Fibroblast of mammary gland (primary cell): ENCODE measurements at regions not wholly inside any gene's neighbourhood (a gene's known extent, or its start where the extent isn't known, plus 50 kb on each side); places are given as distances from the start of the nearest gene placed in this dataset.

Source experiments
- DNase-seq: peaks from one replicate; pipeline ENCODE4 v3.0.0-alpha.2; 2010; ENCODE audit warnings: low read depth
- H3K4me3 ChIP-seq: 2 replicates; pipeline ENCODE4 v1.5.1; 2011; ENCODE audit warnings: low read depth, mild to moderate bottlenecking, low read length, moderate library complexity; ENCODE audit not compliant: control insufficient read depth
- TF ChIP-seq, protein P1 (sequence below): conservative IDR thresholded peaks from 2 replicates; pipeline ENCODE4 v1.5.1; 2011; ENCODE audit warnings: low read depth, low read length, inconsistent platforms; ENCODE audit not compliant: control insufficient read depth, insufficient read depth

DNA sequence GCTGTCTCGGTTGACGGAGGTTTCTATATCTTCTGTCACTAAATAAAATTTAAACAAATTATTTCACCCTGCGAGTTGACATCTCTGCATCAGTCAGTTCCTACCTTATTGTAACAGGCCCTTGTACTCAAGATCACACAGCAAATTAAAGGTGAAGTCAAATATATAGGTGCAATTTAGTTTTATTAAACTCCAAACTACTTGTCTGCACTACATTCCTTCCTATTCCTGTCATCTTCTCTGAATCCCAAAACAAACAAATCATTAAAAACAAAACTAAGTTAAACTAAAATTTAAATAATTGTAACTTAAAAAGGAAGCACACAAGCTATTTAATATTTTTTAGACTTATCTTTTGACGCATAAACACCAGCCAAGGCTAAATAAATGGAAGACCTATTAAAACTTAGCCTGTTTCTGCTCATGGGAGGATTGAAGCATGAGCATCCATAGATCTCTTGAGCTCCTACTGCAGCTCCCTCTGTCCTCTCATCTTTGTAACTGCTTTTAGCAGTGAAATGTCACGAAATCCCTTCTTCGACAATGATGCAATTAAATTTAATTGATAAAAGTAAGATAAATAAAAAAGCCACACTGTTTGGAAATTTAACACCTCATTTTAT is 1152.3 kb upstream of the GJE1 start:
- H3K4me3 ChIP-seq = no peak overlapping the region
- peak; percentile 20 for DNase-seq
- TF ChIP-seq, protein P1, sequence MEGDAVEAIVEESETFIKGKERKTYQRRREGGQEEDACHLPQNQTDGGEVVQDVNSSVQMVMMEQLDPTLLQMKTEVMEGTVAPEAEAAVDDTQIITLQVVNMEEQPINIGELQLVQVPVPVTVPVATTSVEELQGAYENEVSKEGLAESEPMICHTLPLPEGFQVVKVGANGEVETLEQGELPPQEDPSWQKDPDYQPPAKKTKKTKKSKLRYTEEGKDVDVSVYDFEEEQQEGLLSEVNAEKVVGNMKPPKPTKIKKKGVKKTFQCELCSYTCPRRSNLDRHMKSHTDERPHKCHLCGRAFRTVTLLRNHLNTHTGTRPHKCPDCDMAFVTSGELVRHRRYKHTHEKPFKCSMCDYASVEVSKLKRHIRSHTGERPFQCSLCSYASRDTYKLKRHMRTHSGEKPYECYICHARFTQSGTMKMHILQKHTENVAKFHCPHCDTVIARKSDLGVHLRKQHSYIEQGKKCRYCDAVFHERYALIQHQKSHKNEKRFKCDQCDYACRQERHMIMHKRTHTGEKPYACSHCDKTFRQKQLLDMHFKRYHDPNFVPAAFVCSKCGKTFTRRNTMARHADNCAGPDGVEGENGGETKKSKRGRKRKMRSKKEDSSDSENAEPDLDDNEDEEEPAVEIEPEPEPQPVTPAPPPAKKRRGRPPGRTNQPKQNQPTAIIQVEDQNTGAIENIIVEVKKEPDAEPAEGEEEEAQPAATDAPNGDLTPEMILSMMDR = no peak

DNA sequence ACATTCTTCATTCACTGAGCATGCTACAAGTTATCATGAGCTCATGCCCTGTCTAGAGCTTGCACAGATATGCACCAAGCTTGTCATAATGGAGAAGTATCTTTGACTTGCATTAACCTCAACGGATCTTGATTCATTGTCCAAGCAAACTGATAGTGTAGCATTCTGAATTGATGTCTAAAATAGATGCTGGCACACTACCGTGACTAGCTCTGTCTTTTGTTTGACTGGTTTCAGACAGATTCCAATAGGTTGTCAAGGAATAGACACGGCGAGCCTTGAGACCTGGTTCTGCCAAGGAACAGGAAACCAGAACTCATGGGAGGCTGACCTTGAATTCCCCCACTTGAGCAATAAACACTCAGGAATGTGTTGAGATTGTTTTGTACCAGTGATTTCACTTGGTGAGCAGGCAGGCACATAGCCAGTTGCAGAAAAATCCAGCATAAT is 1153.1 kb upstream of the GJE1 start:
- TF ChIP-seq, protein P1 = no peak
- no peak overlapping the region for H3K4me3 ChIP-seq
- peak; percentile 85 for DNase-seq

DNA sequence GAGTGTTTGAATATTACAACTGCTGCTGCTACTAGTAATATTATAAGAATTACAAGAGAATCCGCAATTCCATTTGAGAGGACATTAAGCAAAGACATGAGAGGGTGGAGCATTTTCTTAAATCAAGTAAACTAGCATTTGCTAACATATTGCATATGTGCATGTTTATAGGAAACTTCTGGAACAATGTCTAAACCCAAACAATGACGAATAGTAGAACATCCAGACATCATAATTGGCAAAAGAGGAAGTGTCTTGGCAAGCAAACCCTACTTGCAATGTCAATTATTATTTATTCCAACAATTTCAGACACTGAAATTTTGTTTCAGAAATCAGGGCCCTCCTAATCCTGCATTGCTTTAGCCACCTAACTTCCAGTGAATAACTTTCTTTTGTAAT is 1155.3 kb upstream of the GJE1 start:
- peak; percentile 75 for DNase-seq
- TF ChIP-seq, protein P1 = no peak

DNA sequence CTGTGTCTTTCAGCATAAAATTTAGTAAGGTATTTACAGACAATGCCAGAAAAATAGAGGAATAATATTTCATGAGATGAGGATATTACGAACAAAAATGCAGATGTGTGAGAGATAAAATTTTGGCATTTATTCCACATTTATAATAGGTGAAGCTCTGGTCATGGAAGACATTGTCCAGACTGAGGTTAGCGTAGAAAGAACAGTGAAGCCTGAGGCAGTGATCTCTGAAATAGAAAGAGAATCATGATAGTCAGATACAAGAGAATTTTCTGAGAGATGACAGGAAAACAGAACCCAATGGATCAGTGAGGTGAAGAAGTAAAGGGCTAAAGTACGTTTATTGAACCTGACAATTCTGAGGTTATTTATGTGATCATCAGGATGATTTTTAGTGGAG is 1155.9 kb upstream of the GJE1 start:
- TF ChIP-seq, protein P1 = no peak
- no peak overlapping the region for H3K4me3 ChIP-seq
- DNase-seq = no peak

More for the DNA sequence above, 1155.3 kb upstream of the GJE1 start:
- no peak overlapping the region for H3K4me3 ChIP-seq

DNA sequence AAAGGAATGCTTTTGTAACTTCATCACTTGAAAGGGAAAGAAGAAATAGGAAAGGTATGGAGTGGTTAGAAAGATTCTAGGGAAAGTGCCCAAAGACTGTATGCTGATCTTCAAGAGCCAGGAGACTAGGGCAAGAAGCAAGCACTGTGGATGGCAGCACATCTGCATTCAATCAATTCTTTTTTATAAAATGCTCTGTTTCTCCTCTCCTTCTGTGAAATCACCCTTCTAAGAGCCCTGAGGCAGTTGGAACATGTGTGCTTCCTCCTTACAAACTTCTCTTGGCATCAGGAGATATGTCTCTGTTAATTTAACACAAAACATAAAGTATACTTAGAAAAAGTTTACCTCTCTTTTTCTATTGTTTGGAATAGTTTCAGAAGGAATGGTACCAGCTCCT is 1162.2 kb upstream of the GJE1 start:
- peak; percentile 30 for DNase-seq
- no peak overlapping the region for H3K4me3 ChIP-seq
- TF ChIP-seq, protein P1 = no peak

DNA sequence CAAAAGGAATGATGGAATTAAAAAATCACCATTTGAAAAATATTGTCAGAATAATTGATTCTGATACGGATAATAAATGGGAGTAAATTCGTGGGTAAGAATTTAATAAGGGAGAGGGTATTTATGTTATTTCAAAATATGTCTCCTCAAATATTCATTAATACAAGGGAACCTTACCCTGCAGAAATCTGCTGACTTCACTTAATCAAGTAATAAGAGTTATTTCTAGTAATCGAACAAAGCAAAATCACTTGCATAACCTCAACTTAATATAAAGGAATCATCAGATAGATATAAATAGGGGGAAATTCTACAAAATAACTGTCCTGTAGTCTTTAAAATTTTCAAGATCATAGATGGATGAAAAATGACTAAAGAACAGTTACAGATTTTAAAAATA is 1164.7 kb upstream of the GJE1 start:
- TF ChIP-seq, protein P1 = no peak
- H3K4me3 ChIP-seq = no peak overlapping the region
- no peak for DNase-seq

DNA sequence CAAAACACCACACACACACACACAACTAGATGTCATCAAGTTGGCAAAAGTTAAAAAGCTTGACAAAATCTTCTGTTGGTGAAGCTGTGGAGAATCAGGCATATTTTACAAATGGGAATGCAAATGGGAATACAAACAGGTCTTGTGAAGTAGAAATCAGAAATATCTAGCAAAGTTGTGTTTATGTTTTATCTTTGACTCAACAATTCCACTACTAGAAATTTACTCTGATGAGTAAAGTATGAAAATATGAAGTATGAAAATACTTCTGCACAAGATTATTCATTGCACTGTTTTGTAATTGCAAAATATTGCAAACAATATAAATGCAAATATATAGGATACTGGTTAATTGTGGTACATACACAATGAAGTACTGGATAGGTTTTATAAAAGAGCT is 1166.0 kb upstream of the GJE1 start:
- no peak for DNase-seq
- H3K4me3 ChIP-seq = no peak overlapping the region
- TF ChIP-seq, protein P1 = no peak
